ENCODE measurements at regions not wholly inside any gene's neighbourhood (a gene's known extent, or its start where the extent isn't known, plus 50 kb on each side); places are given as distances from the start of the nearest gene placed in this dataset.

GRCh38 chr3:113138839-113139743, 72.3 kb upstream of the BOC start:
- DNase-seq (ENCODE audit: low read depth) = no peak

- DNase-seq (ENCODE audit: low read depth) = peak; percentile 58
These were observed 70.5 kb upstream of the BOC start for GRCh38 chr3:113140876-113141275.

GRCh38 chr3:113141543-113141942, 69.8 kb upstream of the BOC start:
- DNase-seq (ENCODE audit: low read depth) = no peak

GRCh38 chr3:113142476-113142875, 68.9 kb upstream of the BOC start:
- DNase-seq (ENCODE audit: low read depth) = no peak

GRCh38 chr3:113143353-113143752, 68.0 kb upstream of the BOC start:
- no peak for DNase-seq (ENCODE audit: low read depth)

- no peak for DNase-seq (ENCODE audit: low read depth)
These were observed 63.6 kb upstream of the BOC start for GRCh38 chr3:113147681-113148261.

- DNase-seq (ENCODE audit: low read depth) = no peak
These were observed 63.1 kb upstream of the BOC start for GRCh38 chr3:113148284-113148683.

GRCh38 chr3:113150250-113150649, 61.1 kb upstream of the BOC start:
- no peak for DNase-seq (ENCODE audit: low read depth)

GRCh38 chr3:113151461-113152031, 59.8 kb upstream of the BOC start:
- peak; percentile 49 for DNase-seq (ENCODE audit: low read depth)

- DNase-seq (ENCODE audit: low read depth) = no peak
These were observed 58.5 kb upstream of the BOC start for GRCh38 chr3:113152849-113153248.

GRCh38 chr3:113153499-113154107, 57.8 kb upstream of the BOC start:
- DNase-seq (ENCODE audit: low read depth) = no peak

GRCh38 chr3:113156816-113157333, 54.5 kb upstream of the BOC start:
- DNase-seq (ENCODE audit: low read depth) = no peak

- DNase-seq (ENCODE audit: low read depth) = no peak
These were observed 53.8 kb upstream of the BOC start for GRCh38 chr3:113157408-113158030.

- no peak for DNase-seq (ENCODE audit: low read depth)
These were observed 53.2 kb upstream of the BOC start for GRCh38 chr3:113158171-113158570.
